OCI-LY3 (cell line): ENCODE measurements at regions not wholly inside any gene's neighbourhood (a gene's known extent, or its start where the extent isn't known, plus 50 kb on each side); places are given as distances from the start of the nearest gene placed in this dataset.

Source experiments
- H2AFZ ChIP-seq: fragments of 200-600, 300-600 bp; shearing (Covaris generic); 2 replicates; pipeline ENCODE4 v1.6.0; 2014; ENCODE audit warnings: antibody characterized with exemption, low read depth, low read length
- H3K27ac ChIP-seq: fragments of 200-600, 300-600 bp; sonication (generic); 2 replicates; pipeline ENCODE4 v1.5.1; 2014; ENCODE audit warnings: mild to moderate bottlenecking, low read length, moderate library complexity, mixed read lengths
- H3K27me3 ChIP-seq: fragments of 200-600, 300-600 bp; sonication (generic); 2 replicates; pipeline ENCODE4 v1.6.1; 2014; ENCODE audit warnings: low read depth, low read length, mixed read lengths
- H3K36me3 ChIP-seq: fragments of 200-600, 300-600 bp; sonication (generic); replicated peaks from 2 replicates; pipeline ENCODE3; 2014; ENCODE audit warnings: low read depth, low read length, mixed read lengths
- H3K4me1 ChIP-seq: fragments of 300-600, 200-600 bp; sonication (generic); 2 replicates; pipeline ENCODE4 v1.6.1; 2014; ENCODE audit warnings: low read length, mixed read lengths
- H3K4me2 ChIP-seq: fragments of 200-600, 300-600 bp; sonication (generic); 2 replicates; pipeline ENCODE4 v1.6.1; 2014; ENCODE audit warnings: low read length, mixed read lengths
- H3K4me3 ChIP-seq: fragments of 300-600, 200-600 bp; sonication (generic); 2 replicates; pipeline ENCODE4 v1.5.1; 2014; ENCODE audit warnings: antibody characterized with exemption, mild to moderate bottlenecking, low read length, moderate library complexity
- H3K79me2 ChIP-seq: fragments of 300-600, 200-600 bp; shearing (Covaris generic); 2 replicates; pipeline ENCODE4 v1.6.1; 2014; ENCODE audit warnings: mild to moderate bottlenecking, low read length, mixed read lengths
- H3K9ac ChIP-seq: fragments of 300-600, 200-600 bp; shearing (Covaris generic); 2 replicates; pipeline ENCODE4 v1.6.0; 2014; ENCODE audit warnings: mild to moderate bottlenecking, low read length, moderate library complexity
- H3K9me3 ChIP-seq: fragments of 200-600, 300-600 bp; shearing (Covaris generic); 2 replicates; pipeline ENCODE4 v1.6.1; 2014; ENCODE audit warnings: low read length, mixed read lengths; ENCODE audit not compliant: insufficient read depth
- H4K20me1 ChIP-seq: fragments of 200-600, 300-600 bp; sonication (generic); 2 replicates; pipeline ENCODE4 v1.6.1; 2016; ENCODE audit warnings: low read length, mixed read lengths; ENCODE audit not compliant: insufficient read depth
- EZH2phosphoT487 ChIP-seq: fragments of 200-600 bp; shearing (Covaris generic); IDR thresholded peaks from 2 replicates; pipeline ENCODE4 v1.6.1; 2018; ENCODE audit warnings: antibody characterized with exemption, mixed run types, low read depth
- TF ChIP-seq, protein P1 (sequence below): fragments of 200-600, 300-600 bp; sonication (generic); IDR thresholded peaks from 2 replicates; pipeline ENCODE4 v1.5.1; 2014; ENCODE audit warnings: antibody characterized with exemption, low read length, low read depth

DNA sequence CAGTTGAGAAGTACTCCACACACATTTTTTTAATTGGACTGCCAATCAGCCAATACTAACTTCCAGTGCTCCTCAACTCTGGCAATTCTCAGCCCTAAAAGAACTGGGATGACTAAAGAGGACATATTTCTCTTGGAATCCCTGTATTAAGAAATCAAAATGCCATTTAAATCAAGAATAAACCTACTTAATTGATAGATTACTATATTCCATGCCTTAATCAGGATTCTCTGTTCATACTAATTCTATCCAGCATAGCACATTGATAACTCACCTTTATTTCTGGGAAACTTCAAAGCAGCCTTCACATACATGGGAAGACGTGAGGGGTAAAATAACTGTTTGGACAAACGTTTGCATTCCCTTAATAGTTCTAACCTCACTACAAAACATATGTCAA, 93.0 kb upstream of the DKK2 start:
- Histone ChIP-seq H3K79me2 (no peaks in the 10 kb centered on the region), H2AFZ (no peak overlapping the region), H3K27me3 (no peaks in the 10 kb centered on the region), H3K27ac (no peak overlapping the region), H3K4me1 (no peaks in the 10 kb centered on the region), H3K9me3 (no peaks in the 10 kb centered on the region), H3K4me2 (no peak overlapping the region), H3K9ac (no peak overlapping the region), H3K36me3 (no peaks in the 10 kb centered on the region), H4K20me1 (no peaks in the 10 kb centered on the region), H3K4me3 (no peak overlapping the region)
- no peak for TF ChIP-seq EZH2phosphoT487
- TF ChIP-seq, protein P1, sequence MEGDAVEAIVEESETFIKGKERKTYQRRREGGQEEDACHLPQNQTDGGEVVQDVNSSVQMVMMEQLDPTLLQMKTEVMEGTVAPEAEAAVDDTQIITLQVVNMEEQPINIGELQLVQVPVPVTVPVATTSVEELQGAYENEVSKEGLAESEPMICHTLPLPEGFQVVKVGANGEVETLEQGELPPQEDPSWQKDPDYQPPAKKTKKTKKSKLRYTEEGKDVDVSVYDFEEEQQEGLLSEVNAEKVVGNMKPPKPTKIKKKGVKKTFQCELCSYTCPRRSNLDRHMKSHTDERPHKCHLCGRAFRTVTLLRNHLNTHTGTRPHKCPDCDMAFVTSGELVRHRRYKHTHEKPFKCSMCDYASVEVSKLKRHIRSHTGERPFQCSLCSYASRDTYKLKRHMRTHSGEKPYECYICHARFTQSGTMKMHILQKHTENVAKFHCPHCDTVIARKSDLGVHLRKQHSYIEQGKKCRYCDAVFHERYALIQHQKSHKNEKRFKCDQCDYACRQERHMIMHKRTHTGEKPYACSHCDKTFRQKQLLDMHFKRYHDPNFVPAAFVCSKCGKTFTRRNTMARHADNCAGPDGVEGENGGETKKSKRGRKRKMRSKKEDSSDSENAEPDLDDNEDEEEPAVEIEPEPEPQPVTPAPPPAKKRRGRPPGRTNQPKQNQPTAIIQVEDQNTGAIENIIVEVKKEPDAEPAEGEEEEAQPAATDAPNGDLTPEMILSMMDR = no peak

GRCh38 chr4:107128116-107128515, 92.0 kb upstream of the DKK2 start:
- Histone ChIP-seq H3K4me2 (no peak overlapping the region), H3K27me3 (no peaks in the 10 kb centered on the region), H4K20me1 (no peaks in the 10 kb centered on the region), H3K9ac (no peak overlapping the region), H3K4me1 (no peaks in the 10 kb centered on the region), H3K36me3 (no peaks in the 10 kb centered on the region), H2AFZ (no peak overlapping the region), H3K27ac (no peak overlapping the region), H3K79me2 (no peaks in the 10 kb centered on the region), H3K9me3 (no peaks in the 10 kb centered on the region), H3K4me3 (no peak overlapping the region)
- TF ChIP-seq, protein P1 = no peak
- no peak for TF ChIP-seq EZH2phosphoT487

DNA sequence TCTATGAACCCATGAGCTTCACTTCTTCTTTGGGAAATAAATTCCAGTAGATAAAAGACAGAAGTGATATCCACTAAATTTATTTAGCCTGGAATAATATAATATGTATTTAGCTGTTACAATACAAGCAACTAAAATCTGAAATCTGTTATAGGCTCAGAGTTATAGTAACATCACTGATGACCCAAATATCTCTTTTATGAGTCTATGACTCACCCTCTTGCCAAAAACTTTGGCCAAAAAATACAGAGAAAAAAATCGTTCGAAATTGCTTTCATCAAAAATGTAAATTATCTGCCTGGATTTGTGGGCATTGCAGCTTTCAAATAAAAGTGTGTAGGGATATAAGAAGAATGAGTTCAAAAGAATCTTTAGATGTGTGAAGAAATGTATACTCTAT, 89.4 kb upstream of the DKK2 start:
- Histone ChIP-seq H3K36me3 (no peaks in the 10 kb centered on the region), H3K4me1 (no peaks in the 10 kb centered on the region)

GRCh38 chr4:107122736-107123135, 86.6 kb upstream of the DKK2 start:
- Histone ChIP-seq H3K4me3 (no peak overlapping the region), H3K27me3 (no peaks in the 10 kb centered on the region), H3K9ac (no peak overlapping the region), H4K20me1 (no peaks in the 10 kb centered on the region), H3K36me3 (no peaks in the 10 kb centered on the region), H3K9me3 (no peaks in the 10 kb centered on the region), H3K4me2 (no peak overlapping the region), H3K27ac (no peak overlapping the region), H3K4me1 (no peaks in the 10 kb centered on the region), H2AFZ (no peak overlapping the region), H3K79me2 (no peaks in the 10 kb centered on the region)
- TF ChIP-seq, protein P1 = no peak
- TF ChIP-seq EZH2phosphoT487 = no peak

More for the DNA sequence above, 89.4 kb upstream of the DKK2 start:
- Histone ChIP-seq H3K4me3 (no peak overlapping the region), H3K9ac (no peak overlapping the region), H3K27me3 (no peaks in the 10 kb centered on the region), H4K20me1 (no peaks in the 10 kb centered on the region), H3K9me3 (no peaks in the 10 kb centered on the region), H3K4me2 (no peak overlapping the region), H3K79me2 (no peaks in the 10 kb centered on the region), H3K27ac (no peak overlapping the region), H2AFZ (no peak overlapping the region)
- TF ChIP-seq, protein P1 = no peak
- no peak for TF ChIP-seq EZH2phosphoT487
